RPMI7951 (cell line): ENCODE measurements at regions not wholly inside any gene's neighbourhood (a gene's known extent, or its start where the extent isn't known, plus 50 kb on each side); places are given as distances from the start of the nearest gene placed in this dataset.
"Not testable (repeated sequence)": the region's sequence is repeated elsewhere in the genome, so short reads cannot be mapped to it uniquely, and the experiment has no call there.

ENCODE experiments used
- DNase-seq: peaks from one replicate; pipeline ENCODE4 v3.0.0-alpha.2; 2012; ENCODE audit warnings: low read depth

DNA sequence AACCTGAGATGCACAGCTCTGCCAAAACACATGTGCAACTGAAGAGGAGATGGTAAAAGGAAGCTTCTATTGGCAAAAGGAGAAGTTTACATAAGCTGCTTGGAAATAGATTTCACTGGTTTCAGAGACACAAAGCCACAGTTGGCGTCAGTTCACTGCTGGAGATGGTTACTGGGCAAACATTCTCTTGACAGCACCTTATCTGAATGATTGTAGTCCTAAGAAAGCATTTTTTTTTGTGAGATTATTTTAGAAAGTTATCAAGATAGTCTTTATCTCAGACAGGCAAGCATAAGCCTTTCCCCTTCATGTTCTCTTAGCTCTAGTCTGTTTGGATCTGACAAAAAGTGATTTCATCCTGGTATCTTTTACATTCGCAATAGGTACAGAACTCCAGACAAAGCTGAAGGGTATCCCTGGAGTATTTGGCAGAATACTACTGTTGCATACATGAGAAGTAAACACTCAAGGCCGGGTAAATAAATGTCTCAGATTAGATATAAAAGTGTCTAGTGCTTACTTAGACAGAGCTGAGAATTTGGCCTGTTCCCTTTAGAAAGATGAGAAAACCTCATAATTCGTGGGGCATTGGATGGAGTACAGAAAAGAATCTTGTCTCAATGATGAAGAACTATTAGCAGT, 1668.0 kb upstream of the NUDT12 start:
- DNase-seq, result no peak

DNA sequence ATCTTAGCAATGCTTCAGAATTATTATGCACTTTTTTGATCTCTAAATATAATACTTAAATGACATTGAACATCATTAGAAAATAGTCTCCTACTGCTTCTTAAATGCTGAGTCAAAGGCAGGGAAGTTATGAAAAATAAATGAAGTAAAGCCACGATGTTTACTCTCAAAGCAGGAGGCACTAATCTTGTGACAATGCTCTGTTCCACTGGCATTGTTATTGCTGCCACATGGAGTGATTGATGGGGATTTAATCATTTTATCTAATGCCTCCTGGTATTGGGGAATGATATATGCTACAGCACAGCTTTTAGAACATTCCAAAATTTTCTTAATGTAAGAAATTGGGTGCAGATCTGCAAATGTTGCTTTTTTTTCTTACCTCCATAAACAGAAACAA, 1655.4 kb upstream of the NUDT12 start:
- DNase-seq, result no peak

DNA sequence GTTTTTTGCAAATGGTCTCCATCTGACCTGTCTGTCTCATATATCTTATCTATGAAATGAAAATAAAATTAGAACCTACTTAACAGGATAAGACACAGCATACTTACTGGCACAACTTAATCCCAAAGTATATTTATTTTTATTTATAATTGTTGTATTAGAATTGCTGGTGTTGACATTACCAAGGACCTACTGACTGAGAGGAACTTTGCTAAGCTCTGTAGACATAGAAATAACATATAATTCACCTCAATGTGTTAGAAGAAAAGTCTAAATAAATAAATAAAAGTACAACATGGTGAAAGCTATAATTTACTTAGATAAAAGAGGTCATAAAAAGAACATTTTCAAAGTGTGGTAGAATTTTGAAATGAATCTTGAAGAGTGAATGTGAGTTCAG, 1650.5 kb upstream of the NUDT12 start:
- DNase-seq, result no peak

DNA sequence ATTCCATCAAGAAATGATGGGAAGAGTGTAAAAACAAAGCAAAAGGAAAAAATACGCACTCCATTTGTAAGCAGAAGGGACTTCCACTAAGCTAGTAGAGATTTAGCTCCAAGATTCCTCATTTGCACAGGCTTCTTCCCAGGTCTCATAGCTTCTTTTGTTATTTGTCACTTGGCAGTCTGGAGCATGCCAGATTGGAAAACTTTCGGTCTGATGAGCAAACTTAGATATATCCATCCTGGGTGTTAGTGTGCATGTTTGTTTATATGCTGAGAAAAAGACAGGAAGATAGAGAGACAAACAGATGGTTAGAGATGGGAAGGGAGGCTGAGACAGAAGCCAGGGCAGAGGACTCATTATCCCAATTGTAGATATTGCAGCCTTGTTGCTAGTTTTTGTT, 1644.5 kb upstream of the NUDT12 start:
- no peak for DNase-seq

DNA sequence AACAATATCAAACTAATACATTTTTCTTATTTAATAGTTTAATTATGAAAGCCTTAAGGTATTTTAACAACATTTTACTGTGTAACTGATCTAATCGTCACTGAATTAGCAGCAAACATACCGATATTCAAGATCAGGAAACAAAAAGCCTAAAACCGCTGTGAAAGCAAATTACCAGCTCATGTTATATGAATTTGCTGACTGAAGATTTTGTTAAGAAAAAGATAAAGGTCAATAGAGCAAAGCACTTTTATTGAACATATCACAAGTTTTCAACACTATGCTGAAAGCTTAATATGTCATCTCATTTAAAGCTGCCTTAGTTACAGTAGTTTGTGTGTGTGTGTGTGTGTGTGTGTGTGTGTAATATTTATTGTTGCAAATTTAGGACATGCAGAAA, 1634.9 kb upstream of the NUDT12 start:
- no peak for DNase-seq

DNA sequence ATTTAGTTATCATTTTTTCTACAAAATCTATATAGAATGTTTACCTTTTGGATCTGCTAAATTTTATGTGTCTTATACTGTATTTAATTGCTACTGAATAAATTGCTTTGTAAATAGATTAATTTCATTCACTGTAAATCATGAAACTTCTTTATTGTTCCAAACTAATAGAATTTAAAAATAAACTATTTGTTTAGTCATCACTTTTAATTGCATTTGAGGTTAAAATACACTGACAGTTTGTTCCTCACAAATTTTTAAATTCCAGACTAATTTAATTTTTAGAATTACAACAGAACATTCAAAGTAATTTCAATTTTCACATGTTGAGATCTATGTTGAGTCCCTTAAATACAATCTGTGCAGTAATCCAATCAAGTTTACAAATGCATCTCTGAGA, 1633.2 kb upstream of the NUDT12 start:
- no peak for DNase-seq

DNA sequence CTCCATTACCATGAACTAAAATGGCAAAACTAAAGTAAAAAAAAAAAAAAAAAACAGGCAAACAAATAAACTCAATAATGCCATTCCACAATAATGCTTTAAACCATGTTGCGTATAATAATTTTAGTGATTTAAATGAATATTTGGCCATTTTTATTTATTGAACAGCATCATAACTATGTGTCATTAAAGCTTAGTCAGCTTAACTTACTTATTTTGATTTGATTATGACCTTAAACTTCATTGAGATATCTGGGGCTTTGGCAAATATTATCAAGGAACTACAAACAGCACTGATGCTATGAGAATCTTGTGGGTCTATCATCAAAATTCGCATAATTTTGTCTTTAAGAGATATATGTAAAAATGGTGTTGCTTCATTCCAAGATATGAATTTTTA, 1610.3 kb upstream of the NUDT12 start:
- no peak for DNase-seq

DNA sequence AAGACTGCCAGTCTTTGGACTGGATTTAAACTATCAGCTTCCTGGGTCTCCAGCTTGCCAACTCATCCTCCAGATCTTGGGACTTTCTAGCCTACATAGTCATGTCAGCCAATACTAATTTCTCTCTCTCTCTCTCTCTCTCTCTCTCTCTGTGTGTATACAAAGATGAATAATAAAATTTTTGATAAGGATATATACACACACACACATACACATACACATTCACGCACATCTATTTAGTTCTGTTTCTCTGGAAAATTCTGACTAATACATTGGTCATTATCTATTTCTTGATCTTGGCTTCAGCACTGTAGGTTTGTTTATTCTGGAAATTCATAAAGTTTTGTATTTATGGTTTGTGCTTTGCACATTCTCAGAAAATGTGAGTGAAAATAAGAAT, 1606.2 kb upstream of the NUDT12 start:
- no peak for DNase-seq

DNA sequence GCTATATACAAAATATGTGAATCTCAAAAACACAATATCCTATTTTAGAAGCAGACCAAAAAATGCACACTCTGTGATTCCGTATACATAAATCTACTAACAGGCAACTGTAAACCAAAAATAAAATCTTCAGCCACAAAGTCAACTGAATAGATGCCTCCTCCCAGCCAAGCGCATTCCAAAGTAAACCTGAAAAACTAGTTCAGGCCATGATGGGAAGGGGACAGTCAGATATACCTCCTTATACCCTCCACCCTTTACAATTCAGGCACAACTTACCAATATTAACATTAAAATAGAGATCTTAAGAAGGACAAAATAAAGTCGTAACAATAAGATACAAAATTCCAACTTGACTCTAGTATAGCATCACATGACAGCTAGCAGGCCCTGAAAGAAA, 1604.5 kb upstream of the NUDT12 start:
- DNase-seq, result no peak

DNA sequence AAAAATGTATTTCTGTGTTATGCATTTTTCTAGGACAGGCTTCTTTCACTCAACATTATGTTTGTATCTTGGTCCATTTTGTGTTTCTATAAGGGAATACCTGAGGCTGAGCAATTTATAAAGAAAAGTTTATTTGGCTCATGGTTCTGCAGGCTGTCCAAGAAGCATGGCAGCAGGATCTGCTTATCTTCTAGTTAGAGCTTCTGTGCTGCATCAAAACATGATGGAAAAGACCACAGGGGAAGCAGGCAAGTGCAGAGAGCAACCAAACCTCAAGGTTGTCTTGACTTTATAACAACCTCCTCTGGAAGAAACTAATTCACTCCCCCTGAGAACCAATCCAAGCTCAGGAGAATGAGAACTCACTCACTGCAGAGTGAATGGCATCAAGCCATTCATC, 1601.0 kb upstream of the NUDT12 start:
- no peak for DNase-seq

DNA sequence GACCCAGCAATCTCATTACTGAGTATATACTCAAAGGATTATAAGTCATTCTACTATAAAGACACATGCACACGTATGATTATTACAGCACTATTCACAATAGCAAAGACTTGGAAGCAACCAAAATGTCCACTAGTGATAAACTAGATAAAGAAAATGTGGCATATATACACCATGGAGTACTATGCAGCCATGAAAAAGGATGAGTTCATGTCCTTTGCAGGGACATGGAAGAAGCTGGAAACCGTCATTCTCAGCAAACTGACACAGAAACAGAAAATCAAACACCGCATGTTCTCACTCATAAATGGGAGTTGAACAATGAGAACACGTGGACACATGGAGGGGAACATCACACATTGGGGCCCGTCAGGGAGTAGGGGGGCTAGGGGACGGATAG, 1600.0 kb upstream of the NUDT12 start:
- not testable (repeated sequence) for DNase-seq

DNA sequence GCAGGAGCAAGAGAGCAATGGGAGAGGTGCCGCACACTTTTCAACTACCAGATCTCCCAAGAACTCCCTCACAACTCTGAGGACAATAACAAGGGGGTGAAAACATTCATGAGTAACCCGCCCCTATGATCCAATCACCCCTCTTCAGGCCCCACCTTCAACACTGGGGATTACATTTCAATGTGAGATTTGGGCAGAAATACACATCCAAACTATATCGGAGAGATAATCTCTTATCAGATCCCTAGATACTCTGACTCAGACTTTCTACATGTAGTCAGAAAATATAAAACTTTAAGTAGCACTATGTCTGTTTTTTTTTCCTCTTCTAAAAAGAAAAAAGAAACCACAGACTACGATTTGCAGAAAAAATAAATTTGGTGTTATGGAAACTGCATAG, 1595.9 kb upstream of the NUDT12 start:
- no peak for DNase-seq

DNA sequence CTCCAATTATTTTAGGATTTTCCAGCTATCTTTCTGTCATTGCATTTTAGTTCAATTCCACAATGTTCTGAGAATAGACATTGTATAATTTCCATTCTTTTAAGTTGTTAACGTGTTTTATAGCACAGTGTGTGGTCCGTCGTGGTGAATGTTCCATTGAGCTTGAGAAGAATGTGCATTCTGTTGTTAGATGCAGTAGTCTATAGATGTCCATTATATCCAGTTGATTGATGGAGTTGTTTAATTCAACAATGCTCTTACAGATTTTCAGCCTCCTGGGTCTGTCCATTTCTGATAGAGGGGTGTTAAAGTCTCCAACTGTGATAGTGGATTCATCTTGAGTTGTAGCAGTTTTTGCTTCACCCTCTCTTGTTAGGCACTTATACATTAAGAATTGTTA, 1587.7 kb upstream of the NUDT12 start:
- no peak for DNase-seq

DNA sequence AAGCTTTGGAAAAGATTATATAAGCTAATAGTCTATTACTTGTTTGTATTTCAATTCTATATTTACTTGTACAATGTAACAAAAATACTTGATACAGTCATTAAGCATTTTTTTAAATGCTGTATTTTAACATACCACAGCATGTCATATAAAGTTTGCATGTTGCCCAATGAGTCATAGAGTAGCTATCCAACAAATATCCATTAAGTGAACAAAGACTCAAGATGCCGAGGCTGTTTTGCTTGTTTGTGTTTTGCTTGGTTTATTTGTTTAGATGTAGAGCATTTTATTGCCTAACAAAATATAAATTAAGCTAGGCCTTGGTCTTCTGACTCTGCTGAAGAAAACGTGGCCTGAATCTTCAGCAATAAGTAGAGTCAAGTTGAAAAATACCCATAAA, 1584.3 kb upstream of the NUDT12 start:
- no peak for DNase-seq

DNA sequence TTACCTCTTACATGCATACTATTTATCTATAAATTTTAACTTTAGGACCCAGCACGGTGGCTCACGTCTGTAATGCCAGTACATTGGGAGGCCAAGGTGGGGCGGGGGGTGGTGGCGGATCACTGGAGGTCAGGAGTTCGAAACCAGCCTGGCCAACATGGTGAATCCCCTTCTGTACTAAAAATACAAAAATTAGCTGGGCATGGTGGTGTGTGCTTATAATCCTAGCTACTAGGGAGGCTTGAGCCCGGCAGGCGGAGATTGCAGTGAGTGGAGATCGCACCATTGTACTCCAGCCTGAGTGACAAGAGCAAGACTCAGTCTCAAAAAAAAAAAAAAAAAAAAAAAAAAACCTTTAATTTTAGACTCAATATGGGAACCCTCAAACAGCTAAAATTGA, 1582.6 kb upstream of the NUDT12 start:
- DNase-seq, result no peak

DNA sequence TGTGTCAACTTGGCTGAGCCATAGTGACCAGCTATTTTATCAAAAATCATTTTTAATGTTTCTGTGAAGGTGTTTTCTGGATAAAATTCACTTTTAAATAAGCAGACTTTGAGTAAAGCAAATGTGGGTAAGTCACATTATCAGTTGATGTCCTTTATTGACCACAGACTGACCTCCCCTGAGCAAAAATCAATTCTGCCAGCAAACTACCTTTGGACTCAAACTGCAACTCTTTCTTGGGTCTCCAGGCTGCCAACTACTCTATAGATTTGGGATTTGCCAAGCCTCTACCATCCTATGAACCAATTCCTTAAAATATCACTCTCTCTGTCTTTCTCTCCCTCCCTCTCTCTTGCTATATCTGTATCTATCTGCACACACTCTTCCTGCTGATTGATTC, 1571.7 kb upstream of the NUDT12 start:
- DNase-seq, result no peak

DNA sequence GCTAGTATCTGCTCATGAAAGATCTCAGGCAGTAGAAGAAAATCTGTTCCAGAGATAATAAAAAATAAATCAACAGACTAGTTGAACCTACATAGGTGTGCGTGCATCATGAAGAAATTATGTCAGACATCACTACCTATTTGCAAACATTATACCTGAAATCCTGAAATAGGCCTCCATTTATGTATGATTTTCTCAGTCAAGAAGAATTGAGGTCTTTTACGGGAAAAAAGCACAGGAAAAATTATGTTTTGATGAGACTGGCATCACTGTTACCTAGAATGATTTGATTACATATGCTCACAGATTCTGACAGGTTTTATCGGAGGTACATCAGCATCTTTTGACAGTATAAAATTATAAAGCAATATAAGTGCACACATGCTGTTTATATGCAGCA, 1570.5 kb upstream of the NUDT12 start:
- no peak for DNase-seq

DNA sequence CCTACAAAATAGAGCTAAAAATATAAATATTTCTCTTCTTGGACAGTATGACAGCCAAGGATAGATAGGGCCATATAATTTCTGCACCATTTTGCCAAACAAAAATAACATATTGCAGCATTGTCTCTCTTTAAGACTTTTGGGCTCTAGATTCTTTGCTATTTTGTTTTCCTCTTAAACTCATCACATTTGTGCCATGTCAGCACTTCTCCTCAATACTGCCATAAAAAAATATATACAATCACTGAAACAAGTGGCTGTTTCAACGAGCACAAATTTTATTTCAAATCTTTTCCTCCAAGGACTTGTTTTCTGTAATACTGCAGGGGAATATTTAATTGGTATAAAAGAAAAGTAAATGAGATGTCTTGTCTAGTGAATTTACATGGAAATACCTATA, 1570.0 kb upstream of the NUDT12 start:
- no peak for DNase-seq

DNA sequence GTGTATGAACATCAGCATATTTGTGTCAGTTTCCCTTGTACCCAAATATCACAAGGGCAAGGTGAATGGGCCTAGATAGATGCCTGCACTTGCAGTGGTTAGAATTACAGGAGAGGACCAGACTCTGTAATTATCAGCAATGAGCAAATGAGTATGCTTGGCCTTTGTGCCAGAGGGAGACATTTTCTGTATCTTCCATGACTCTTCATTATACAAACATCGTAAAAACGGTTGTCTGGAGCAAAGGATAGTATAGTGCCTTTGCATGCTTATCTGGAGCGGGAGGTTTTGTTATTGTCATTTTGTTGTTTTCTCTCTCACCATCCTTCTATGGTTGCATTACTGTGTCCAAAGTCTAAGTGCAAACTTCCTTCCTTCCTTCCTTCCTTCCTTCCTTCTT, 1568.5 kb upstream of the NUDT12 start:
- DNase-seq, result no peak

DNA sequence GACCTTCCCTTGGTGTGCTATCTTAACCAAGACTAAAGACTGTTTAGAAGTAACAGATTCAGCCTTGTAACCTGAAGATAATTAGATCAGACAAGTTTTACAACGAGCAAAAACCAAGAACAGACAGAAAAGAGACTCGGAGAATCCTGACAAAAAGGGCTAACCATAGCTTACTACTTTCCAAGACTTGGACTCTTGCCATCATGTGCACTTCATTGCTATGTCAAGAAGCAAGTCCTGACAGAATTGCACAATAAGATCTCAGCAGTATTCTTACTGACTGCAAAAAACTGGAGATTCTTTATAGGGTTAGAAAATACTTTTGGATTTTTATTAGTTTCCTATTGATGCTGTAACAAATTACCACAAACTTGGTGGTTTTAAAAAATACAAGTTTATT, 1539.0 kb upstream of the NUDT12 start:
- DNase-seq, result no peak

DNA sequence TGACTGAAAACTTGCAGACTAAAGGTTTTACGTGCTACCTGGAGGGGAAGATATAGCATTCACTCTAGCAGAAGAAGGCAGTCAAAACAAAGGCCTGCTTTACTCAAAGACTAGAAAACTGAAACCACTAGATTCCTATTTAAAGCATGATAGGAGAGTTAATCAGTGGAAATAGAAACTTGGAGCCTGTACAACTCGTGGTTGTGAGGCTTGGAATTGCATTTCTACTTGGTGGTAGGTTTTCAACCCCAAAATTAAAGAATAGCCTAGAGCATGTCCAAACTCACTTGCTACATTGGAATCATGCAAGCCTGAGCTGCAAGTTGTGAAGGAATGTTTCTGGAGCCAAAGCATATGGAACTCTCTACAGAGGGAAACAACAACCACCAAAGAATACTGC, 1526.4 kb upstream of the NUDT12 start:
- no peak for DNase-seq

DNA sequence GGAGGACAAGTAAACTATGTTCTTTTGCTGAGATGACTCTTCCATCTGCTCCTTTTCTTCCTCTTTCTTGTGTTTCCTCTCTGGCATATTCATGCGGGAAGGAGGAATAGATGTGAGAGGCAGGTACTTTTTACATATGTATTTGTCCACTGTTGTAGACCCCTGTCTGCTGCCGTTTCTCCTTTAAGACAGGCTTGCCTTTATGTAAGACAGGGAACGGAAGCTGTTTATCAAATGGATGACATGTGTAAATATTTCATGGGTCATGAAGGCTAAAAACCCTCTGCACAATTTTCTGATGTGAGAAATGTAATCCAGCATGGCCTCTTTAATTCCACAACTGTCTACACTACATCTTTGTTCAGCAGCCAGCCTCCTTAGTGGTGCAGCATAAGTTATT, 1525.5 kb upstream of the NUDT12 start:
- no peak for DNase-seq

DNA sequence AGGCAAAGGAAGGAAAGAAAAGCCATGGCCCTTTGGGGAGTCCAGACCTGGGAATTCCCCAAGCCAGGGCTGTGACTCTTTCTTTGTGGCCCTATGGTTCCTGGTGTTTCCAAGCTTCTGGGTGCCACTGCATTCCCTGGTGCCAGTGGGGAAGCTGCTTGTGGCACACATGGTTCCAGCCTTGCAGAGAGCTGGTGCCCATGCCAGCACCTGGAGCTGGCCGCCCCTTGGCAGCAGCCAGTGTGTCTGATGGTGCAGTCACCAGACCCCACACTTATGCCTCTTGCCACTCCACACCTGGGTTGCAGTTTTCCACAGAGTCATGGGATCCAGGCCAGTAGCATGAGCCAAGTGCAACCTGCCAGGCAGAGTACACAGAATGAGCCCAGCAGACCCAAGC, 1495.3 kb upstream of the NUDT12 start:
- no peak for DNase-seq

DNA sequence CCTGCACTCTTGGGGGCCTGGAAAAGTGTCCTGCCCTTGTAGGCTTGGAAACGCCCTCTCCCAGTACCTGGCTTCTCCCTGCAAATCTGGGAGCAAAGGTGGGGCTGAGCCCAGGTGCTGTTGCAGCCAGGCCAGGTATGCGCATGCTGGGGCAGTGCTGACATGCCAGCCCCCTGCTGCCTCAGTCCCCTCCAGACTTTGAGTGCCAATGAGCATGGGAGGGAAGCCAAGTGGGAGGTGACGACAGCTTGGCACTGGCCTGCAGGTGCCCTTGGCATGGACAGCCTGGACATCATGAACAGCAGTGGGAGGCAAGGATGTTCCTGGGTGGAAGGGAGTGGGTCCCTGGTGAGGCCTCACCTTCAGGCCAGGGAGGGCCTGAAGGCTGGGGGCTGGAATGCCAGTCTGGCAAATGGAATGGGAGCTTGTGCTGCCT, 1494.4 kb upstream of the NUDT12 start:
- DNase-seq, result no peak

DNA sequence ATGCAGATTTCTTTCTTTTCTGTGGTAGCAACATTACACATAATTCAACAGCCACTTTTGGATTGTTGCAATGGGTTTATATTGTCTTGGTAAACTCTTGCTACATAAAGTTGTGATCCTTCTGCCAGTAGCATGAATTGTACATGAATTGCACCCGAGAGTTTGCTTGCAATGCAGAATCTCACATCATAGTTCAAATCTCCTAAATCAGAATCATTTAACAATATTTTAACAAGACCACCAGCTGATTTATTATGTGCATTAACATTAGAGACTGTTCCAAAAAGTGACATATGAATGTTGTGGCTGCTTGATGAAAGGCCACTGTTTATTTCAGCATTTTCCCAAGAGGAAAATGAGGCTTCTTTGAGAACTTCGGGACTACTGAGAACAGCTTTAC, 1491.8 kb upstream of the NUDT12 start:
- DNase-seq, result no peak
